ENCODE measurements at regions not wholly inside any gene's neighbourhood (a gene's known extent, or its start where the extent isn't known, plus 50 kb on each side); places are given as distances from the start of the nearest gene placed in this dataset.
A peak's percentile ranks its signal among the peaks of the same experiment; 100 is the strongest.

DNA sequence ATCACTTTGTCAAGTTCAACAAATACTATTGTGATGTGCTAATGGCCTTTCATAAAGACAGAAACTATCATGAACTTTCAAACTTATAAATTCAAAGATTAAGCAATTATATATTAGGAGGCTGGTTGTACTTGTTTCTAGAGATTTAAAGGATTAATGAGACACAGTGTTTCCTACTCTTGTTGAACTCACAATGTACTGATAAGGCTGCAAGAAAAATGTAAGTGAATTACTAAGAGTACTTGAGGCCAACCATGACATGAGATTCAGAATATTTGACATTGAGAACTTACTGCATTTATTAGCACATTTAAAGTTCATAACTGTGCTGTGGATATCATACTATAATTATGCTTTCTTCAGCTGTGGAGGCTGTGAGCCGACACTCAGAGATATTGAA, 1210.5 kb upstream of the SORCS1 start:
- Mint-ChIP-seq H3K4me1 (no peaks in the 10 kb centered on the region), H3K27me3 (ENCODE audit: low read depth) (peaks cover 2% of the 10 kb centered on the region; the same call in 1 of the 2 replicates), H3K36me3 (ENCODE audit: insufficient read depth in 1 of 3, low read depth in 3 of 3) (no peaks in the 10 kb centered on the region; a peak in 1 of 7 replicates), H3K9me3 (peaks cover 0 to 6% of the 10 kb centered on the region in 2 experiments; a peak in 1 of 5 replicates), H3K4me3 (no peak overlapping the region), H3K27ac (no peak overlapping the region)
- H3K14ac ChIP-seq (ENCODE audit: insufficient read depth, low read length): no peak overlapping the region
- DNase-seq: no peak
- H3K27ac ChIP-seq (ENCODE audit: insufficient read length, low read depth, low read length): no peak overlapping the region
- H3K79me1 ChIP-seq (ENCODE audit: insufficient read depth, low read depth, low read length, poor library complexity, severe bottlenecking): no peaks in the 10 kb centered on the region
- H2BK15ac ChIP-seq (ENCODE audit: low read depth, low read length): no peak overlapping the region
- no peak for TF ChIP-seq CTCF (conservative IDR thresholded peaks at IDR 0.05)
- WGBS (ENCODE audit: extremely low coverage, insufficient read length, low lambda C conversion rate): no CpG with 5 or more reads among the region's 1 CpG
- no peak overlapping the region for H3K4ac ChIP-seq (ENCODE audit: low read depth, low read length)
- H4K5ac ChIP-seq (ENCODE audit: insufficient read length, low read depth, low read length): no peak overlapping the region
- no peaks in the 10 kb centered on the region for H3K9me3 ChIP-seq (ENCODE audit: control insufficient read depth, low read depth, low read length)
- no peak overlapping the region for H2AFZ ChIP-seq (ENCODE audit: low read length)
- H3K79me2 ChIP-seq (ENCODE audit: insufficient read depth, low read length): no peaks in the 10 kb centered on the region
- H2BK120ac ChIP-seq (ENCODE audit: low read depth, low read length, poor library complexity, severe bottlenecking): no peak overlapping the region
- H2BK20ac ChIP-seq (ENCODE audit: low read depth, low read length, poor library complexity, severe bottlenecking): no peak overlapping the region
- no peak overlapping the region for H4K8ac ChIP-seq (replicated peaks; ENCODE audit: insufficient read length, low read depth, low read length)
- no peak overlapping the region for H2BK12ac ChIP-seq (ENCODE audit: insufficient read length, low read depth, low read length)
- H2BK5ac ChIP-seq (ENCODE audit: insufficient read length, low read length): no peak overlapping the region
- peak overlapping the region; percentile 53 for H3T11ph ChIP-seq (ENCODE audit: low read length)
- no peak overlapping the region for H3K9ac ChIP-seq (ENCODE audit: extremely low read depth, insufficient read length, low read length)
- H4K91ac ChIP-seq (ENCODE audit: insufficient read length, low read depth, low read length): no peak overlapping the region
- no peak overlapping the region for H3K4me2 ChIP-seq (ENCODE audit: insufficient read depth, insufficient read length, low read length)
- H3K23me2 ChIP-seq (ENCODE audit: insufficient read length, low read depth, low read length, poor library complexity, severe bottlenecking): no peaks in the 10 kb centered on the region
- H4K20me1 ChIP-seq (ENCODE audit: control insufficient read depth, insufficient read depth, insufficient read length): no peaks in the 10 kb centered on the region
- H3K27me3 ChIP-seq (ENCODE audit: insufficient read depth, low read length): no peaks in the 10 kb centered on the region
- no peak overlapping the region for H3K56ac ChIP-seq (ENCODE audit: insufficient read length, low read depth, low read length)
- H3K18ac ChIP-seq (ENCODE audit: insufficient read length, low read depth, low read length): no peak overlapping the region
- H2AK5ac ChIP-seq (ENCODE audit: insufficient read length, low read length): no peak overlapping the region
- H3K4me1 ChIP-seq (ENCODE audit: insufficient read depth, low read length): no peaks in the 10 kb centered on the region
- no peak overlapping the region for H3K23ac ChIP-seq (ENCODE audit: insufficient read length, low read depth, low read length)

Measured in H9 (cell line).